ENCODE measurements at regions not wholly inside any gene's neighbourhood (a gene's known extent, or its start where the extent isn't known, plus 50 kb on each side); places are given as distances from the start of the nearest gene placed in this dataset.

DNA sequence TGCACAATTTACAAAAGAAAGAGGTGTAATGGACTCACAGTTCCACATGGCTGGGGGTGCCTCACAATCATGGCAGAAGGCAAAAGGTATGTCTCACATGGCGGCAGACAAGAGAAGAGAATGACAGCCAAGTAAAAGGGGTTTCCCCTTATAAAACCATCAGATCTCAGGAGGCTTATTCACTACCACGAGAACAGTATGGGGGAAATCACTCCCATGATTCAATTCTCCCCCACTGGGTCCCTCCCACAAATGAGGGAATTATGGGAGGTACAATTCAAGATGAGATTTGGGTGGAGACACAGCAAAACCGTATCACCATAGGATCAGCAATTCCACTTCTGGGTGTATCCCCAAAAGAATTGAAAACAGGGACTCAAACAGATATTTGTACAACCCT, 97.5 kb upstream of the STX18 start:
- TF ChIP-seq ZNF274 (IDR thresholded peaks at IDR 0.05; ENCODE audit: insufficient read depth, insufficient read length): no peak
- no peak for TF ChIP-seq TAF1 (IDR thresholded peaks at IDR 0.05; ENCODE audit: borderline replicate concordance, low read depth, low read length)
- TF ChIP-seq, protein P1, sequence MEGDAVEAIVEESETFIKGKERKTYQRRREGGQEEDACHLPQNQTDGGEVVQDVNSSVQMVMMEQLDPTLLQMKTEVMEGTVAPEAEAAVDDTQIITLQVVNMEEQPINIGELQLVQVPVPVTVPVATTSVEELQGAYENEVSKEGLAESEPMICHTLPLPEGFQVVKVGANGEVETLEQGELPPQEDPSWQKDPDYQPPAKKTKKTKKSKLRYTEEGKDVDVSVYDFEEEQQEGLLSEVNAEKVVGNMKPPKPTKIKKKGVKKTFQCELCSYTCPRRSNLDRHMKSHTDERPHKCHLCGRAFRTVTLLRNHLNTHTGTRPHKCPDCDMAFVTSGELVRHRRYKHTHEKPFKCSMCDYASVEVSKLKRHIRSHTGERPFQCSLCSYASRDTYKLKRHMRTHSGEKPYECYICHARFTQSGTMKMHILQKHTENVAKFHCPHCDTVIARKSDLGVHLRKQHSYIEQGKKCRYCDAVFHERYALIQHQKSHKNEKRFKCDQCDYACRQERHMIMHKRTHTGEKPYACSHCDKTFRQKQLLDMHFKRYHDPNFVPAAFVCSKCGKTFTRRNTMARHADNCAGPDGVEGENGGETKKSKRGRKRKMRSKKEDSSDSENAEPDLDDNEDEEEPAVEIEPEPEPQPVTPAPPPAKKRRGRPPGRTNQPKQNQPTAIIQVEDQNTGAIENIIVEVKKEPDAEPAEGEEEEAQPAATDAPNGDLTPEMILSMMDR (IDR thresholded peaks at IDR 0.05 in 2 of 3, conservative IDR thresholded peaks at IDR 0.05 in 1 of 3; ENCODE audit: control insufficient read depth in 2 of 3, extremely low read depth in 1 of 3, insufficient read depth in 1 of 3, low read depth in 3 of 3, low read length in 3 of 3): no peak
- TF ChIP-seq POLR2A (IDR thresholded peaks at IDR 0.05; ENCODE audit: low read depth, low read length): no peak
- TF ChIP-seq USF2 (IDR thresholded peaks at IDR 0.05; ENCODE audit: borderline replicate concordance, low read depth, low read length): no peak
- no peak for TF ChIP-seq IRF3 (IDR thresholded peaks at IDR 0.05)
- TF ChIP-seq GABPA (IDR thresholded peaks at IDR 0.05; ENCODE audit: low read depth): no peak
- TF ChIP-seq EZH2 (IDR thresholded peaks at IDR 0.05; ENCODE audit: borderline replicate concordance, control insufficient read depth, low read depth, low read length): no peak
- no peak for TF ChIP-seq KAT2A (conservative IDR thresholded peaks at IDR 0.05; ENCODE audit: control insufficient read depth, low read depth, low read length)
- no peak for TF ChIP-seq MAX (IDR thresholded peaks at IDR 0.05; ENCODE audit: low read depth, low read length)
- TF ChIP-seq SUZ12 (IDR thresholded peaks at IDR 0.05; ENCODE audit: unreplicated experiment): no peak
- no peak for TF ChIP-seq IKZF1 (conservative IDR thresholded peaks at IDR 0.05)

All from GM12878 (cell line).